KG1 (cell line): ENCODE measurements at regions not wholly inside any gene's neighbourhood (a gene's known extent, or its start where the extent isn't known, plus 50 kb on each side); places are given as distances from the start of the nearest gene placed in this dataset.
"Not testable (repeated sequence)": the region's sequence is repeated elsewhere in the genome, so short reads cannot be mapped to it uniquely, and the experiment has no call there.

Experiments used
- DNase-seq: peaks from one replicate; lab custom pipeline; 2025; lab: John Stamatoyannopoulos, UW

GRCh38 chr14:84298663-84299195, 1231.2 kb upstream of the FLRT2 start:
- DNase-seq: no peak

- no peak for DNase-seq
Observed at GRCh38 chr14:84303140-84303539, 1226.8 kb upstream of the FLRT2 start.

GRCh38 chr14:84312551-84312950, 1217.4 kb upstream of the FLRT2 start:
- DNase-seq: no peak

- DNase-seq: no peak
Observed at GRCh38 chr14:84323450-84323849, 1206.5 kb upstream of the FLRT2 start.

- DNase-seq: no peak
Observed at GRCh38 chr14:84323978-84324377, 1206.0 kb upstream of the FLRT2 start.

GRCh38 chr14:84336433-84336832, 1193.5 kb upstream of the FLRT2 start:
- no peak for DNase-seq

GRCh38 chr14:84340938-84341337, 1189.0 kb upstream of the FLRT2 start:
- no peak for DNase-seq

- not testable (repeated sequence) for DNase-seq
Observed at GRCh38 chr14:84341867-84342266, 1188.1 kb upstream of the FLRT2 start.

- DNase-seq: no peak
Observed at GRCh38 chr14:84343656-84344055, 1186.3 kb upstream of the FLRT2 start.

GRCh38 chr14:84351646-84352045, 1178.3 kb upstream of the FLRT2 start:
- DNase-seq: no peak

GRCh38 chr14:84361476-84361875, 1168.5 kb upstream of the FLRT2 start:
- no peak for DNase-seq

- no peak for DNase-seq
Observed at GRCh38 chr14:84375235-84375634, 1154.7 kb upstream of the FLRT2 start.

- no peak for DNase-seq
Observed at GRCh38 chr14:84390010-84390409, 1139.9 kb upstream of the FLRT2 start.

GRCh38 chr14:84397631-84398030, 1132.3 kb upstream of the FLRT2 start:
- no peak for DNase-seq

- DNase-seq: no peak
Observed at GRCh38 chr14:84399296-84399910, 1130.5 kb upstream of the FLRT2 start.

GRCh38 chr14:84401631-84402030, 1128.3 kb upstream of the FLRT2 start:
- DNase-seq: no peak

- no peak for DNase-seq
Observed at GRCh38 chr14:84403585-84403984, 1126.4 kb upstream of the FLRT2 start.

GRCh38 chr14:84404246-84404645, 1125.7 kb upstream of the FLRT2 start:
- DNase-seq: no peak

- DNase-seq: no peak
Observed at GRCh38 chr14:84409435-84409834, 1120.5 kb upstream of the FLRT2 start.

GRCh38 chr14:84410344-84410743, 1119.6 kb upstream of the FLRT2 start:
- no peak for DNase-seq

GRCh38 chr14:84420221-84420620, 1109.7 kb upstream of the FLRT2 start:
- no peak for DNase-seq

- no peak for DNase-seq
Observed at GRCh38 chr14:84421621-84422020, 1108.3 kb upstream of the FLRT2 start.

- no peak for DNase-seq
Observed at GRCh38 chr14:84425968-84426367, 1104.0 kb upstream of the FLRT2 start.

- DNase-seq: no peak
Observed at GRCh38 chr14:84432676-84433075, 1097.3 kb upstream of the FLRT2 start.
